Suprapubic skin (tissue), 3 donors: ENCODE measurements at regions not wholly inside any gene's neighbourhood (a gene's known extent, or its start where the extent isn't known, plus 50 kb on each side); places are given as distances from the start of the nearest gene placed in this dataset.

Source experiments
- CTCF ChIP-seq, 2 donors: fragments of 200-600 bp in 1 of 2; fragments of 450-650 bp in 1 of 2; sonication (generic) in 1 of 2; IDR thresholded peaks; one replicate each; pipeline ENCODE4 v1.5.1; 2016 to 2019; ENCODE audit warnings: antibody characterized with exemption in 2 of 2, mild to moderate bottlenecking in 1 of 2, moderate library complexity in 1 of 2
- EP300 ChIP-seq: sonication (generic); formaldehyde crosslinking; IDR thresholded peaks from one replicate; pipeline ENCODE4 v1.6.1; 2017; ENCODE audit warnings: antibody characterized with exemption
- POLR2A ChIP-seq, 2 donors: fragments of 450-650 bp; IDR thresholded peaks; one replicate each; pipeline ENCODE4 v1.6.1; 2017; ENCODE audit warnings: antibody characterized with exemption in 2 of 2, mild to moderate bottlenecking in 2 of 2, moderate library complexity in 2 of 2

DNA sequence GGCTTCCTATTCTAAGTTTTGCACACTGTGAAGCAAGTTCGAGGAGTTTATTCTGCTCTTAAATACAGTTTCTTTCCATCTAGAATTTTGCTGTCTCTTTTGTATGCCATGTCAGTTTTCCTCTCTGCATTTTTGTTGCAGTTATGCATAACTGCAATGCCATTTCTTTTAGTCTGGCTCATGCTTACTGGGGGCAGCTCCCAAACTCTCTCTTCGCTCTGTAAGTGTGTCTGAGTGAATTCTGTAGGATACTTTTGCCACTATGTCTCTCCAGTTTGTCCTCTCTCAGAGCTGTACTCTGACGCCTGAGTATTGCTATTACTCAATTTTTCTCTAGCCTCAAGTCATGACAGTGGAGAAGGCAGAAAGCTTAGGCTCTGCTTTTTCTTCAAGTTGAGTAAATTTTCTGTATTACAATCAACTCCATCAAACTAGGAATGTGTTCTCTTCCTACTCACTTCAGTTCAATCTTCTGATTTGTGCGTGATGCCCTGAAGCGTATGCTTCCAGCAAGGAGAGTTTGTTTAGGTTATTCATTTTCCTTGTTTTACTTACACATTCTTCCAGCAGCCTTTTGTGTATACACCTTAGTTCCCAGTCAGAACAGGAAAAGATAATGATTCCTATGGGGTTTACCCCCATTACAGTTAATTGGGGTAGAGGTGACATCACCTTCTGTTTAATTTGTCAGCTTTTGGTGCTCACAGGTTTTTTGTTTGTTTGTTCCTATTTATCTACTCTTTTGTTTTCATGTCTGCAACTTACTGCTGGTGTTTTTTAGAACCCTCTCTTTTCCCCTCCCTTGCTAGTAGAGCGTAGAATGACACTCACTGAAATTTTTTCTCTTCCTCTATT lies 430.9 kb downstream of the BCKDHB start:
- TF ChIP-seq POLR2A (IDR thresholded peaks at IDR 0.05) (no peak), CTCF (IDR thresholded peaks at IDR 0.05) (no peak), EP300 (no peak)
